Skeletal muscle cell (primary cell): ENCODE measurements at regions not wholly inside any gene's neighbourhood (a gene's known extent, or its start where the extent isn't known, plus 50 kb on each side); places are given as distances from the start of the nearest gene placed in this dataset.
"Not testable (repeated sequence)": the region's sequence is repeated elsewhere in the genome, so short reads cannot be mapped to it uniquely, and the experiment has no call there.

Experiments used
- DNase-seq: peaks from one replicate; pipeline ENCODE4 v3.0.0-alpha.2; 2010; ENCODE audit warnings: low read depth
- H3K4me3 ChIP-seq: 2 replicates; pipeline ENCODE4 v1.5.1; 2011; ENCODE audit warnings: low read depth, mild to moderate bottlenecking, control low read depth, low read length, moderate library complexity

DNA sequence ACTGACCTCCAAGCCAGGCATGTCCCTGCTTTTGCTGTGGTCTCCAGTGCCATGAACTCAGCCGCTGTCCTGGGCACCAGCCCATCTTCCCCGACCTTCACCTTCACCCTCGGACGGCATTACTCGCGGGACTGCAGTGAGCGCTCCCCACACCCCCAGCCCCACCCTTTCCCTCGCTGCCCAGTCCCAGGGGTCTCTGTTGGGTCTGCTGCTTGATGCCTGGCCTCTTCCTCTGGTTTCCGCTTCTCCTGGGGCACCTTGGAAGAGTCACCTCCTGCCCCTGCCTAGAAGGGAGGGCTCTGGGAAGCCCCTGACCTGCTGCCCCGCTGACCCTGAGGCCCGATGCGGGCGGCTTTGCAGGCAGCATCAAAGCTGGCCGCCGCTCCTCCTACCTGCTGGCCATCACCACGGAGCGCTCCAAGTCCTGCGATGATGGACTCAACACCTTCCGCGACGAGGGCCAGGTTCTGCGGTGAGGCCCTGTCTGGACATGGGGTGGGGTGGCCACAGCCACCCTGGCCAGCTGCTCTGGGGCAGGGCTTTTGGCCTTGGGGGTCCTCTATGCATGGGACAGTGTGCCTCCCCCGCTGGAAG lies 102.3 kb downstream of the ZNF267 start:
- not testable (repeated sequence) for DNase-seq, H3K4me3 ChIP-seq

DNA sequence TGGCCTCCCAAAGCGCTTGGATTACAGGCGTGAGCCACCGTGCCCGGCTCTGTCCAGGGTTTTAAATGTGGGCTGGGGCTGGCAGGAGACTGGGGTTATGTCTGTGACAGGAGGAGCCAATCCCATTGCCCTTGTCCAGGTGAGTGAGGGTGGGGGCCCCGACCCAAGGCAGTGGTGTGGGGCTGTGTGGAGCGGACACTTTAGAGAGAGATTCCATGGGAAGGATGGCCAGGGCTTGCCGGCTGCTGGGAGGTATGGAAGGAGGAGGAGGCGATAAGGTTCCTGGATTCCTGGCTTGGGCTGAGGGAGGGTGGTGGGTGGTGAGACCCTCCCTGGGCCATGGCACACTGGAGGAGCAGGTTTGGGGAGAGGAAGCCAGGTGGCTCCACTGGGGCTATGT lies 104.9 kb downstream of the ZNF267 start:
- DNase-seq, H3K4me3 ChIP-seq: not testable (repeated sequence)

DNA sequence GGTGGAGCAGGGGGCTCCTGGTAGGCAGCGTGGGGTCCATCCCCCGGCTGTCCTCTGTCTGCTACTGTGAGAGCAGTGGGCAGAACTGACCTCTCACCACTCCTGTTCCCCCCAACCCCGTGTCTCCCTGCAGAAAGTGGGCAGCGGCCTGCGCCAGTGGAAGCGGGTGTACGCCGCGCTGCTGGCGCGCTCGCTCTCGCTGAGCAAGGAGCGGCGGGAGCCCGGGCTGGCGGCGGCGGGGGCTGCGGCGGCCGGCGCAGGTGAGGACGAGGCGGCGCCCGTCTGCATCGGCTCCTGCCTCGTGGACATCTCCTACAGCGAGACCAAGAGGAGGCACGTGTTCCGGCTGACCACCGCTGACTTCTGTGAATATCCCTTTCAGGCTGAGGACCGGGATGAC lies 108.1 kb downstream of the ZNF267 start:
- not testable (repeated sequence) for H3K4me3 ChIP-seq, DNase-seq

DNA sequence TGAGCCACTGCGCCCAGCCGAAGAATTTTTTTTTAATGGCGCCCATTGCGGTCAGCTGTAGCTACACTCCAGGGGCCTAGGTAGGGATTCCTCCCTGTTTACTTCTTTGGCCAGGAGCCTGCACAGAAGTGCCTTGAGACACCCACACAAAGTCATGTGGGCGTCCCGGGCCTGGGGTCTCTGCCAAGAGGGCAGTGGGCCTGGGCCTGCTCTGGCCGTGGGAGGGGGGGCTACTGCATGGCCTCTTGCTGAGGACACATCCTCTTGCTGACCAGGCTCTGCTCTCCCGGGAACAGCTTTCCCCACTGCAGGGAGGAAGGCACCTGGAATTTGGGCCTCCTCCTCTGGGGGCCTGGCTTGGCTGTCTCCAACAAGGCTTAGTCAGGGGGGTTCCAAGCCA lies 109.4 kb downstream of the ZNF267 start:
- DNase-seq: not testable (repeated sequence)

DNA sequence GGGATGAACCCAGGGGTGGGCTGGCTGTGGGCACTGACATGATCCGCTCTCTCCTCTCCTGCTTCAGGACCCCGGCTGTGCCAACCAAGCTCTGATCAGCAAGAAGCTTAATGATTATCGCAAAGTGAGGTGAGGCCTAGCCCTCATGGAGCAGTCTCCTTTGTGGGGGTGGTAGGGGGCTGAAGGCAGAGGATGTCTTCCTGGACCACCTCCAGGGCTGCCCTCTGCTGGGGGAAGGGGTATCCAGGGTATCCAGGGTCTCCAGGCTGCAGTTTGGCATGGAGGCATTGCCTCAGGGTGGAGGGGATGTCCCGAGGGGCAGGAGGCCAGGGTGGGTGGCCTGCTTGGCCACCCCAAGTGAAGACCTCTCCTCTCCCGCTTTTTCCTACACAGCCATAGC lies 110.1 kb downstream of the ZNF267 start:
- not testable (repeated sequence) for DNase-seq, H3K4me3 ChIP-seq

More for the DNA sequence above, 109.4 kb downstream of the ZNF267 start:
- not testable (repeated sequence) for H3K4me3 ChIP-seq

DNA sequence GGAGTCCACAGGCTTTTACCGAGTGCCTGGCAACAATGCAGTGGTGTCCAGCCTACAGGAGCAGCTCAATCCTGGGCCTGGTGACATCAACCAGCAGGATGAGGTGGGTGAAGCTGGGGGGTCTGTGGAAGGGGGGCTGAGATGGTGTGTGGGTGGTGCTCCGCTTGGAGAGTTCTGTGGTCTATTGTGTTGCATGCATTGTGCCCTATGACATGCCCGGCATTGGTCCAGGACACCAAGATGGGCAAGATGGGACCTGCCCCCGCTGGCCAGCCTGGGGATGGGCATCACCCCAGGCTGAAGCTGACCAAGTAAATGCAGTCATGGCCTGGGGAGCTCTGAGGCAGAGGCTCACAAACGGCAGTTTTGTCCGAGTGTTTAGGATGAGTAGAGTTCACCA lies 113.3 kb downstream of the ZNF267 start:
- DNase-seq, H3K4me3 ChIP-seq: not testable (repeated sequence)

DNA sequence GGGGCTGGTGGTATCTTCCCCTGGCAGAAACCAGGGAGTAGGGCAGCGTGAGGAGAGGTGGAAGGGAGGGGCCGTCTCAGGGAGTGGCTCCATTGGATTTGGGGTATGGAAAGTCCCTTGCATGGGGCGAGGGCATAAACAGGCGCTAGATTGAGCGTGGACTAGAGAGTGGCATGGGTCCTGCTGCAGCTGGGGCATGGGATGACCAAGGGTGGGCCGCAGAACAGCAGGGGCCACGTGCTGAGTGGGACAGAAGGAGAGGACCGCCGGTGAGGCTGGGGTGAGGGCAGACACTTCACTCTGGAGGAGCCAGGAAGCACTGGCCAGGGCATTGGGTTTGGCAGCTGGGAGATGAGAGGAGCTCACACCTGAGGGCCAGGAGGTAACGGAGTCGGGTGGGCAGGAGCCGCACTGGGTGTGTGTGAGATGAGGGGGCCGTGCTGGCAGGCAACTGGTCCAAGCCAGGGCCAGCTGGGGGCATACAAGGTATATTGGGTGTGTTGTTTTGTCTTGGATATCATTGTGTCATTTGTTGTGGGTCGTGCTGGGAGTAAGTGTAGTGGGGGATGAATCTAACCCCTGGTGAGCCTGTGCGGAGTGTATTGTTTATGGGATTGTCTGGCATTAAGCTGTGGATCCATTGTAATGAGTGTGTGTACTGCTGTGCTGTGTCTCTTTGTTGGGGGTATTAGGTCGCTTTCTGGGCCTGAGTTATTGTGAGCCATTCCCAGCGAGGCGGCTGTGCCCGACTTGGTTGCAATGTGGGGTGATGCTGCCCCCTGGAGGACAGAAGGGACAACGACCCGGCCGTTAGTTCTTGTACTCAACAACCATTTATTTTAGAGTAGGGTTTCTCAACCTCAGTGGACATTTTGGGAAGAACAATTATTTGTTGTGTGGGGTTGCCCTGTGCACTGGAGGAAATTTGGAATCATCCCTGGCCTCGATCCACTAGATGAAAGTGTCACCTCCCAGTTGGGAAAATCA lies 115.3 kb downstream of the ZNF267 start:
- not testable (repeated sequence) for DNase-seq

DNA sequence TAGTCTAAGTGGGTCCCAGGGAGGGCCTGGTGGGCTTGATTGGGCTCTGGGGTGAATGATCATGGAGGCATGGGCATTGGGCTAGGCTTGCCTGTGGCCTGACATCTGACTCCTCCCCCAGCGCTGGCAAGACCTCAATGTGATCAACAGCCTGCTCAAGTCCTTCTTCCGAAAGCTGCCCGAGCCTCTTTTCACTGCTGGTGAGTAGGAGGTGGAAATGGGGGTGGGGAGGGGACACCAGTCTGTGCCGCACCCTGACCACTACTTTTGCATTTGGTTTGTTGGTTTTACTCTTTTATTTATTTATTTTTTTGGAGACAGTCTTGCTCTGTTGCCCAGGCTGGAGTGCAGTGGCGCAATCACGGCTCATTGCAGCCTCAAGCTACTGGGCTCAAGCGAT lies 116.7 kb downstream of the ZNF267 start:
- not testable (repeated sequence) for H3K4me3 ChIP-seq, DNase-seq

More for the DNA sequence above, 115.3 kb downstream of the ZNF267 start:
- not testable (repeated sequence) for H3K4me3 ChIP-seq

DNA sequence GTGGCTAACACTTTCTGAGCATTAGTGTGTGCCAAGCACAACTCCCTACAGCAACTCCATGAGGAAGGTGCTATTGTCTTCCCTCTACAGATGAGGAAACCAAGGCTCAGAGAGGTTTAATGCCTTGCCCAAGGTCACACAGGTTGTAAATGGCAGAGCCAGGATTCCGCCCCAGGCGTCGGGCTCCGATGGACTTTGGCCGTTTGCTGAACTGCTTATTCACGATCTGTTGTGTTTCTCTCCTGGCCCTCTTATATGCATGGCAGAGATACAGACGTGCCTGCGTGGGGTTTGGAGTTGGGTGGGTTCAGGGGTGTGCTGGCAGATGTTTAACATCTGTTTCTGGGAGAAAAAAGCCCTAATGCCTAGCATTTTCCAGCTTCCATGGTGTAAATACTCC lies 117.4 kb downstream of the ZNF267 start:
- DNase-seq, H3K4me3 ChIP-seq: not testable (repeated sequence)

DNA sequence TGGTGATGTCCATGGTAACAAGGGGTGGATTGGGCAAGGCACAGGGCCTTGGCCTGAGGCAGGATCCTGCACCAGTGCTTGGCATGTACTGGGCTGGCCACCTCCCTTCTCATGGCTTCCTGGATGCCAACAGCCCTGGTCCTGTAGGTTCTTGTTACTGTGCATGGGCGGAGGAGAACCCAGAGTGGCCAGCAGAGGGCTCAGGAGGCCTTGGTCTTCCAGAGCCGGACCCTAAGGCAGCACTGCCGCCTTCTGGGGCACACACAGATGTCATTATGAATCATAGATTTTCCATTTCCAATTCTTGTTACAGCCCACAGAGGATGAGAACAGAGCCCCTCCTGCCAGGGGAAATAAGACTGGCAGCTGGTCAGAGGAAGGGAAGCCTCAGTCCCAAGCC lies 122.7 kb downstream of the ZNF267 start:
- DNase-seq, H3K4me3 ChIP-seq: not testable (repeated sequence)

DNA sequence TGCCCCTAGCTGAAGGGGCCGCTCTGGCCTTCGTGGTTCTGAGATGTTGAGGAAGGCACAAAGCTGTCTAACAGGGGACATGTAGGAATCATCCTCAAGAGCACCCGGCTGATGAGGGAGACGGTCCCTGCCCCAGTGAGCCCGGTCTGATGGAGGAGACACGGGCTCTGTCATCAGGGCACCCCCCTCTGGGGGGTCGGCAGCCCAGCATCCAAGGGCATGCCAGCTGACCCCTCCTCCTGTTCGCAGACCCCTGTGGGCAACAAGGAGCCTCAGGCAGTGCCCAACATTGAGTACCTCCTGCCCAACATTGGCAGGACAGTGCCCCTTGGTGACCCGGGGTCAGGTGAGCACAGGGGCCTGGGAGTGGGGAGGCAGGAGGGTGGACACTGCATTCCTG lies 128.9 kb downstream of the ZNF267 start:
- H3K4me3 ChIP-seq, DNase-seq: not testable (repeated sequence)

DNA sequence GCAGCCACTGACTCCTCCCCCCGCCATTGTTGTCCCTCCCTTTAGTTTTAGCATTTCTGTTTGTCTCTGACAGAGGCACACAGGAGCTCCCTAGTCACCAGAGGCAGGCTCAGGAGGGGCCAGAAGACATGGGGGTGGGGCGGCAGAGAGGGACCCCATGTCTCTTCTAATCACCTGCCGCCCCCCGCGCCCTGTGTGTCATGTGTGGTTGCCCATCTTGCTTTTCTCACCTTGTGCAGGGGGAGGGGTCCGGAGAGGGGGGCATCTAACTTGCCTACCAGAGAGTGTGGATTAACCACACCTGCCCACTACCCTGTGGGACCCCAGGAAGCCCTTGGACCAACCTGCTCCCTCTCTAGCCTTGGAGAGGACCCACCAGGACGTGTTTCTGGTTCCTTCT lies 130.2 kb downstream of the ZNF267 start:
- not testable (repeated sequence) for DNase-seq, H3K4me3 ChIP-seq

DNA sequence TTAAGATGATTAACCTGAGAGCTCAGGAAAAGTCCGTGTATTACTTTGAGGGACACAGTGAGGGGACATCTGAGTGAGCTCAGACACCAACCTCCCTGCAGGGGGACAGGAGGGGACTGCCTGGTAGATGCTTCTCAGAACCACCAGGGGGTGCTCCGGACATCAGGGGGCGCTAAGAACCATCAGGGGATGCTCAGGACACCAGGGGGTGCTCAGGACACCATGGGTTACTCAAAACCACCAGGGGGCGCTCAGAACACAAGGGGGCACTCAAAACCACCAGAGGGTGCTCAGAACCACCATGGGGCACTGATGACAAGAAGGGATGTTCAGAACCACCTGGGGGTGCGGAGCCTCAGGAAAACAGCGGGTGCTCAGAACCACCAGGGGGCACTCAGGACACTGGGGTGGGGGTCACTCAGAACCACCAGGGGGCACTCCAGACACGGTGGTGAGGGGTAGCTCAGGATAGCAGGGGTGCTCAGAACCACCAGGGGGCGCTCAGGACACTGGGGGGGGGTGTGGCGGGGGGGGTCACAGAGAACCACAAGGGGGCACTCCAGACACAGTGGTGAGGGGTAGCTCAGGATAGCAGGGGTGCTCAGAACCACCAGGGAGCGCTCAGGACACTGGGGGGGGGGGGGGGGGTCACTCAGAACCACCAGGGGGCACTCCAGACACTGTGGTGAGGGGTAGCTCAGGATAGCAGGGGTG lies 165.3 kb downstream of the ZNF267 start:
- H3K4me3 ChIP-seq, DNase-seq: not testable (repeated sequence)

DNA sequence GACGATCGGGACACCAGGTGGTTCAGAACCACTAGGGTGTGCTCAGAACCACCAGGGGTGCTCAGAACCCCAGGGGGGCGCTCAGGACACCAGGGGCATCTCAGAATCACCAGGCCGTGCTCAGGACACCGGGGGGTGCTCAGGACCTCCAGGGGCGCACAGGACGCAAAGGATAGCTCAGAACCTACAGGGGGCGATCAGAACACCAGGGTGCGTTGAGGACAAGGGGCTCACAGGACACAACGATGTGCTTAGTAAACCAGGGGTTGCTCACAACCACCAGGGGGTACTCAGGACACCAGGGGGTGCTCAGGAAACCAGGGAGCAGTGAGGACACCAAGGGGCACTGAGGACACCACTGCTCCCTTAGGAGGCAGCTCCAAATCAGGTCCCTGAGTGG lies 166.3 kb downstream of the ZNF267 start:
- not testable (repeated sequence) for DNase-seq, H3K4me3 ChIP-seq

DNA sequence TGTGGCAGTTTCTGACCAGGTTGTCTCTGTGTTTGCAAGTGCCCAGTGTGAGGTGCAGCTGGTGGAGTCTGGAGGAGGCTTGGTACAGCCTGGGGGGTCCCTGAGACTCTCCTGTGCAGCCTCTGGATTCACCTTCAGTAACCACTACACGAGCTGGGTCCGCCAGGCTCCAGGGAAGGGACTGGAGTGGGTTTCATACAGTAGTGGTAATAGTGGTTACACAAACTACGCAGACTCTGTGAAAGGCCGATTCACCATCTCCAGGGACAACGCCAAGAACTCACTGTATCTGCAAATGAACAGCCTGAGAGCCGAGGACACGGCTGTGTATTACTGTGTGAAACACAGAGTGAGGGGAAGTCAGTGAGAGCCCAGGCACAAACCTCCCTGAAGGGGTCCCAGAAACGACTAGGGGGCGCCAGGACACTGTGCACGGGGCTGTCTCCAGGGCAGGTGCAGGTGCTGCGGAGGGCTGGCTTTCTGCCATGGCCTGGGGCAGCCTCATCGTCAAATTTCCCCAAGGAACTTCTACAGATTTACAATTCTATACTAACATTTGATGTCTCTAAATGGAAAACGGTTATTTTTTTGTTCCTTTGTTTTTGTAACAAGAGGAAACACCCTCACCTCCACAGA lies 187.0 kb upstream of the TP53TG3D start:
- not testable (repeated sequence) for H3K4me3 ChIP-seq, DNase-seq

DNA sequence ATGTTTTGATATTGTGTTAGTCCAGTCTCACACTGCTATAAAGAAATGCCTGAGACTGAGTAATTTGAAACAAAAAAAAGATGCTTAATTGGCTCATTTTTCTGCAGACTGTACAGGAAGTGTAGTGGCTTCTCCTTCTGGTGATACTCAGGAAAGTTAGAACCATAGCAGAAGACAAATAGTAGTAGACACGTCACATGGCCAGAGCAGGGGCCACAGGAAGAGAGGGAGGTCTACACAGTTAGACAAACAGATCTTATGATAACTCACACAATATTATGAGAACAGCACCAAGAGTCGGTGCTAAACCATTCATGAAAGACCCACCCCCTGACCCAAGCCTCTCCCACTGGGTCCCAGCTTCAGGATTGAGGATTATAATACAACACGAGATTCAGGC lies 181.5 kb upstream of the TP53TG3D start:
- not testable (repeated sequence) for DNase-seq, H3K4me3 ChIP-seq

DNA sequence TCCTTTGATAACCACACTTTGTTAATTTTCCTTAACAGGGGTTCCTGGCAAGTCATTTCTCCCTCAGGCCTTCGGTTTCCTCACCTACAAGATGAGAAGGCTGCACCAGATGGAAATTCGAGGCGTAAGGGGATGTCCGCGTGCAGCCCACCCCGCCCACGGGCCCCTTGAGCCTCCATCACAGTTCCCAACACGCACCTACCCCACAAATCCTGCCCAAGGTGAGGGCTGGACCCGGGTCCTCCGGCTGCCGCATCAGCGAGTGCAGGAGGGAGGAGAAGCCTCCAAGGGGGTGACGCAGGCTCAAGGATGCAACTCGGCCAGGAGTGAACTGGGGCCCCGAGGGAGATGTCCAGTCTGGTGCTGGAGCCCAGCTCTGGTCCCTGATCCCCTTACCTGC lies 169.2 kb upstream of the TP53TG3D start:
- not testable (repeated sequence) for H3K4me3 ChIP-seq, DNase-seq

DNA sequence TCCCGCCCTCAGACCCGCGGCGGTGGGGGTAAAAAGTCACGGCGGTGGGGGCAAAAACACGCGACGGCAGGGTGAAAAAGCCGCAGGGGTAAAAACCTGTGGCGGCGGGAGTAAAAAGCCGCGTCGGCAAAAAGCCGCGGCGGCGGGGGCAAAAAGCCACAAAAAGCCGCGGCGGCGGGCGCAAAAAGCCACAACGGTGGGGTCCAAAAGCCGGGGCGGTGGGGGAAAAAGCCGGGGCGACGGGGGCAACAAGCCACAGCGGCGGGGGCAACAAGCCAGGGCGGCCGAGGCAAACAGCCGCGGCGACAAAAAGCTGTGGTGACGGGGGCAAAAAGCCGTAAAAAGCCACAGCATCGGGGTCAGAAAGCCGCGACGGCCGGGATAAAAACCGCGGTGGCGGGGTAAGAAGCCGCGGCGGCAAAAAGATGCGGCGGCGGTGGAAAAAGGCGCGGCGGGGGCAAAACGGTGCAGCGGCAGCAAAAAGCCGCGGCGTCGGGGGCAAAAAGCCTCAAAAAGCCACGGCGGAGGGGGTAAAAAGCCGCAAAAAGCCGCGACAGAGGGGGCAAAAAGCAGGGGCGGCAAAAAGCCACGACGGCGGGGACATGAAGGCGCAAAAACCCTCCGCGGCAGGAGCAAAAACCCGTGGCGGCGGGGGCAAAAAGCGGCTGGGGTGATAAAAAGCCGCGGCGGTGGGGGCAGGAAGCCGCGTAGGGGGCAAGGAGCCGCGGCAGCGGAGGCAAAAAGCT lies 168.3 kb upstream of the TP53TG3D start:
- not testable (repeated sequence) for H3K4me3 ChIP-seq, DNase-seq
